ENCODE measurements at regions not wholly inside any gene's neighbourhood (a gene's known extent, or its start where the extent isn't known, plus 50 kb on each side); places are given as distances from the start of the nearest gene placed in this dataset.

- peak; percentile 88 for TF ChIP-seq ZNF513 (tag by site-specific recombination; IDR thresholded peaks at IDR 0.05)
Observed at GRCh38 chr22:49597428-49598039, 230.1 kb downstream of the BRD1 start (continued).

- H3K27ac ChIP-seq (ENCODE audit: extremely low read depth, low read depth, low read length) = no peak overlapping the region
- POLR2A ChIA-PET = no interaction called here
- H3K9me3 ChIP-seq (ENCODE audit: control insufficient read depth, insufficient read depth, low read depth, low read length) = no peaks in the 10 kb centered on the region
- H3K36me3 ChIP-seq (ENCODE audit: control insufficient read depth in 2 of 2, insufficient read depth in 1 of 2, low read length in 2 of 2) = no peaks in the 10 kb centered on the region
- H3K4me3 ChIP-seq (ENCODE audit: low read depth, low read length) = no peak overlapping the region
- CTCF ChIA-PET = no interaction called here
- H3K4me1 ChIP-seq (ENCODE audit: control insufficient read depth, insufficient read depth, low read length) = no peaks in the 10 kb centered on the region
- TF ChIP-seq ZNF121 (tag by site-specific recombination; IDR thresholded peaks at IDR 0.05) (no peak), ZNF658 (tag by site-specific recombination; IDR thresholded peaks at IDR 0.05) (peak; percentile 92; the same call in 1 of the 2 replicates), ZNF248 (tag by site-specific recombination; IDR thresholded peaks at IDR 0.05) (peak; percentile 44; the same call in 1 of the 2 replicates), ZNF132 (tag by site-specific recombination; IDR thresholded peaks at IDR 0.05; ENCODE audit: borderline replicate concordance) (no peak), ZFP69B (tag by site-specific recombination; IDR thresholded peaks at IDR 0.05) (no peak), YY1 (tag by site-specific recombination; IDR thresholded peaks at IDR 0.05) (no peak), ZNF555 (tag by site-specific recombination; conservative IDR thresholded peaks at IDR 0.05) (no peak), ZNF626 (tag by site-specific recombination; IDR thresholded peaks at IDR 0.05) (no peak), ZNF488 (tag by site-specific recombination; IDR thresholded peaks at IDR 0.05) (no peak), ZBTB48 (tag by site-specific recombination; IDR thresholded peaks at IDR 0.05) (0 out of 2 replicates have a peak, but pooled peaks have one; percentile 41), KLF1 (tag by site-specific recombination; IDR thresholded peaks at IDR 0.05) (no peak), ZNF560 (tag by site-specific recombination; IDR thresholded peaks at IDR 0.05; ENCODE audit: borderline replicate concordance) (0 out of 2 replicates have a peak, but pooled peaks have one; percentile 23), ZNF133 (tag by site-specific recombination; IDR thresholded peaks at IDR 0.05) (no peak), PBX3 (CRISPR knock-in tag; IDR thresholded peaks at IDR 0.05) (no peak), ZNF514 (tag by site-specific recombination; IDR thresholded peaks at IDR 0.05) (no peak; the same call in 1 of the 2 replicates), ZFHX2 (tag by site-specific recombination; conservative IDR thresholded peaks at IDR 0.05) (no peak), ZNF664 (tag by site-specific recombination; IDR thresholded peaks at IDR 0.05) (no peak), ZNF350 (tag by site-specific recombination; IDR thresholded peaks at IDR 0.05) (no peak), YY2 (tag by site-specific recombination; IDR thresholded peaks at IDR 0.05) (peak; percentile 67), ZBTB21 (tag by site-specific recombination; IDR thresholded peaks at IDR 0.05) (peak; percentile 53; the same call in 1 of the 2 replicates), ZNF146 (tag by site-specific recombination; IDR thresholded peaks at IDR 0.05) (no peak), AEBP2 (tag by site-specific recombination; IDR thresholded peaks at IDR 0.05; ENCODE audit: borderline replicate concordance) (no peak), REPIN1 (tag by site-specific recombination; IDR thresholded peaks at IDR 0.05; ENCODE audit: low read depth) (no peak), ZBTB20 (tag by site-specific recombination; IDR thresholded peaks at IDR 0.05) (no peak), ZNF791 (tag by site-specific recombination; IDR thresholded peaks at IDR 0.05) (no peak), ZBTB7A (tag by site-specific recombination; IDR thresholded peaks at IDR 0.05; ENCODE audit: low read depth) (peak; percentile 40; the same call in 1 of the 2 replicates), ZNF140 (tag by site-specific recombination; IDR thresholded peaks at IDR 0.05) (no peak), ZNF776 (tag by site-specific recombination; IDR thresholded peaks at IDR 0.05; ENCODE audit: borderline replicate concordance) (no peak), EGR2 (tag by site-specific recombination; IDR thresholded peaks at IDR 0.05; ENCODE audit: low read depth) (no peak), ZSCAN4 (tag by site-specific recombination; IDR thresholded peaks at IDR 0.05) (no peak), KLF10 (tag by site-specific recombination; IDR thresholded peaks at IDR 0.05) (no peak)
Observed at GRCh38 chr22:49595465-49596078, 232.1 kb downstream of the BRD1 start.
